COR-L47 (cell line): ENCODE measurements at regions not wholly inside any gene's neighbourhood (a gene's known extent, or its start where the extent isn't known, plus 50 kb on each side); places are given as distances from the start of the nearest gene placed in this dataset.

Experiments used
- DNase-seq: peaks from one replicate; lab custom pipeline; 2025; lab: John Stamatoyannopoulos, UW

- no peak for DNase-seq
These were observed 51.3 kb downstream of the GADD45G start for GRCh38 chr9:89655990-89656657.

- DNase-seq = no peak
These were observed 52.5 kb downstream of the GADD45G start for GRCh38 chr9:89657295-89657694.

- no peak for DNase-seq
These were observed 53.0 kb downstream of the GADD45G start for GRCh38 chr9:89657765-89658164.

GRCh38 chr9:89658401-89658800 lies 53.6 kb downstream of the GADD45G start:
- DNase-seq = no peak

- DNase-seq = no peak
These were observed 54.1 kb downstream of the GADD45G start for GRCh38 chr9:89658931-89659330.

- DNase-seq = no peak
These were observed 54.7 kb downstream of the GADD45G start for GRCh38 chr9:89659473-89659872.

- DNase-seq = no peak
These were observed 55.3 kb downstream of the GADD45G start for GRCh38 chr9:89659891-89660685.

- no peak for DNase-seq
These were observed 56.7 kb downstream of the GADD45G start for GRCh38 chr9:89661391-89661949.

GRCh38 chr9:89661956-89662717 lies 57.3 kb downstream of the GADD45G start:
- DNase-seq = peak; percentile 97

- no peak for DNase-seq
These were observed 58.2 kb downstream of the GADD45G start for GRCh38 chr9:89662718-89663613.

- DNase-seq = no peak
These were observed 58.8 kb downstream of the GADD45G start for GRCh38 chr9:89663614-89663970.

- DNase-seq = no peak
These were observed 59.2 kb downstream of the GADD45G start for GRCh38 chr9:89664010-89664409.

- DNase-seq = peak; percentile 11
These were observed 60.1 kb downstream of the GADD45G start for GRCh38 chr9:89664896-89665329.

GRCh38 chr9:89666364-89666763 lies 61.6 kb downstream of the GADD45G start:
- no peak for DNase-seq

- DNase-seq = no peak
These were observed 62.1 kb downstream of the GADD45G start for GRCh38 chr9:89666950-89667349.

GRCh38 chr9:89667726-89668125 lies 62.9 kb downstream of the GADD45G start:
- peak; percentile 23 for DNase-seq

GRCh38 chr9:89668216-89668865 lies 63.5 kb downstream of the GADD45G start:
- DNase-seq = peak; percentile 12

- no peak for DNase-seq
These were observed 64.0 kb downstream of the GADD45G start for GRCh38 chr9:89668866-89669246.

- DNase-seq = no peak
These were observed 64.6 kb downstream of the GADD45G start for GRCh38 chr9:89669361-89669842.

GRCh38 chr9:89670114-89670513 lies 65.3 kb downstream of the GADD45G start:
- no peak for DNase-seq
